ENCODE measurements at regions not wholly inside any gene's neighbourhood (a gene's known extent, or its start where the extent isn't known, plus 50 kb on each side); places are given as distances from the start of the nearest gene placed in this dataset.

- Histone ChIP-seq H3K27ac (no peak overlapping the region), H3K4me3 (no peak overlapping the region), H3K4me1 (no peaks in the 10 kb centered on the region), H3K27me3 (no peaks in the 10 kb centered on the region), H3K9me3 (no peaks in the 10 kb centered on the region), H3K36me3 (no peaks in the 10 kb centered on the region)
- intact Hi-C loops (cut with DNase I; ENCODE audit: low total_unique reads): no loop called here
- TF ChIP-seq POLR2A (IDR thresholded peaks at IDR 0.05) (no peak), CTCF (IDR thresholded peaks at IDR 0.05) (no peak)
- DNase-seq: no peak
Measured at GRCh38 chr6:153787341-153787606, 251.8 kb upstream of the OPRM1 start.

GRCh38 chr6:153781306-153781705 lies 257.7 kb upstream of the OPRM1 start:
- Histone ChIP-seq H3K36me3 (no peaks in the 10 kb centered on the region), H3K4me3 (no peak overlapping the region), H3K4me1 (no peaks in the 10 kb centered on the region), H3K27me3 (no peaks in the 10 kb centered on the region), H3K27ac (no peak overlapping the region), H3K9me3 (no peaks in the 10 kb centered on the region)
- intact Hi-C loops (cut with DNase I; ENCODE audit: low total_unique reads): no loop called here
- TF ChIP-seq POLR2A (IDR thresholded peaks at IDR 0.05) (no peak), CTCF (IDR thresholded peaks at IDR 0.05) (no peak)
- no peak for DNase-seq

GRCh38 chr6:153780011-153780410 lies 259.0 kb upstream of the OPRM1 start:
- TF ChIP-seq CTCF (IDR thresholded peaks at IDR 0.05) (no peak), POLR2A (IDR thresholded peaks at IDR 0.05) (no peak)
- no peaks in the 10 kb centered on the region for H3K9me3 ChIP-seq
- H3K4me3 ChIP-seq: no peak overlapping the region
- DNase-seq: no peak
- H3K4me1 ChIP-seq: no peaks in the 10 kb centered on the region
- no peaks in the 10 kb centered on the region for H3K36me3 ChIP-seq
- no peak overlapping the region for H3K27ac ChIP-seq
- intact Hi-C loops (cut with DNase I; ENCODE audit: low total_unique reads): no loop called here
- no peaks in the 10 kb centered on the region for H3K27me3 ChIP-seq

- H3K27ac ChIP-seq: no peak overlapping the region
Measured at GRCh38 chr6:153778216-153778615, 260.8 kb upstream of the OPRM1 start.

GRCh38 chr6:153771577-153771976 lies 267.5 kb upstream of the OPRM1 start:
- no peak overlapping the region for H3K27ac ChIP-seq
- TF ChIP-seq POLR2A (IDR thresholded peaks at IDR 0.05) (no peak), CTCF (IDR thresholded peaks at IDR 0.05) (no peak)
- intact Hi-C loops (cut with DNase I; ENCODE audit: low total_unique reads): no loop called here
- H3K27me3 ChIP-seq: no peaks in the 10 kb centered on the region
- no peaks in the 10 kb centered on the region for H3K4me1 ChIP-seq
- no peaks in the 10 kb centered on the region for H3K36me3 ChIP-seq
- no peaks in the 10 kb centered on the region for H3K9me3 ChIP-seq
- no peak overlapping the region for H3K4me3 ChIP-seq
- no peak for DNase-seq

More at GRCh38 chr6:153778216-153778615, 260.8 kb upstream of the OPRM1 start:
- TF ChIP-seq POLR2A (IDR thresholded peaks at IDR 0.05) (no peak), CTCF (IDR thresholded peaks at IDR 0.05) (no peak)
- intact Hi-C loops (cut with DNase I; ENCODE audit: low total_unique reads): no loop called here
- no peak overlapping the region for H3K4me3 ChIP-seq
- no peaks in the 10 kb centered on the region for H3K9me3 ChIP-seq
- no peaks in the 10 kb centered on the region for H3K36me3 ChIP-seq
- no peaks in the 10 kb centered on the region for H3K27me3 ChIP-seq
- no peaks in the 10 kb centered on the region for H3K4me1 ChIP-seq
- no peak for DNase-seq
